H1 (cell line): ENCODE measurements at regions not wholly inside any gene's neighbourhood (a gene's known extent, or its start where the extent isn't known, plus 50 kb on each side); places are given as distances from the start of the nearest gene placed in this dataset.

Experiments
- CTCF ChIA-PET: fragments of 300-600 bp; sonication (Branson Sonifier 250); formaldehyde crosslinking; loops from one replicate; lab custom pipeline; 2021; ENCODE audit not compliant: partially characterized antibody; lab: Charles Lee
- POLR2A ChIA-PET: fragments of 300-600 bp; sonication (Branson Sonifier 250); formaldehyde crosslinking; loops from one replicate; lab custom pipeline; 2021; ENCODE audit warnings: inconsistent platforms; ENCODE audit not compliant: partially characterized antibody; lab: Charles Lee
- DNase-seq, 2 experiments: peaks; one replicate each; pipeline versions ENCODE4 v3.0.0 to v3.0.0-alpha.2; 2010 to 2022; ENCODE audit warnings: low spot score in 2 of 2, low read depth in 1 of 2, mixed read lengths in 1 of 2
- FAIRE-seq: peaks from 2 replicates; lab custom pipeline; 2011; peaks lifted over from hg19 to GRCh38; lab: Jason Lieb, UNC
- H2AFZ ChIP-seq: 2 replicates; pipeline ENCODE4 v1.8.1; 2012; ENCODE audit warnings: low read length, inconsistent platforms
- H2AK5ac ChIP-seq: 2 replicates; pipeline ENCODE4 v1.6.1; 2013; ENCODE audit warnings: low read depth, low read length
- H2BK120ac ChIP-seq: replicated peaks from 2 replicates; pipeline ENCODE3; 2013; ENCODE audit warnings: low read depth, low read length, inconsistent platforms
- H2BK12ac ChIP-seq: 2 replicates; pipeline ENCODE4 v1.6.1; 2013; ENCODE audit warnings: low read depth, low read length
- H2BK15ac ChIP-seq: 2 replicates; pipeline ENCODE4 v1.6.1; 2013; ENCODE audit warnings: low read length
- H2BK20ac ChIP-seq: 2 replicates; pipeline ENCODE4 v1.6.1; 2013; ENCODE audit warnings: low read length
- H2BK5ac ChIP-seq: 2 replicates; pipeline ENCODE4 v1.6.1; 2013; ENCODE audit warnings: low read depth, low read length
- H3K14ac ChIP-seq: 2 replicates; pipeline ENCODE4 v1.6.1; 2013; ENCODE audit warnings: inconsistent platforms; ENCODE audit not compliant: insufficient read length
- H3K18ac ChIP-seq: 2 replicates; pipeline ENCODE4 v1.6.1; 2013; ENCODE audit warnings: low read length; ENCODE audit errors: extremely low read depth
- H3K23ac ChIP-seq: 2 replicates; pipeline ENCODE4 v1.6.1; 2013; ENCODE audit warnings: inconsistent platforms; ENCODE audit not compliant: insufficient read length
- H3K23me2 ChIP-seq: 2 replicates; pipeline ENCODE4 v1.6.1; 2013; ENCODE audit warnings: low read depth, low read length
- H3K27ac ChIP-seq: 2 replicates; pipeline ENCODE4 v1.6.1; 2011; ENCODE audit warnings: low read depth, low read length, inconsistent platforms
- H3K27me3 ChIP-seq, 4 experiments: replicated peaks in 1 of 4; 1 replicate in 1 of 4; 2 replicates in 3 of 4; pipeline versions ENCODE4 v1.6.1 to v1.8.1; 2011 to 2013; ENCODE audit warnings: low read length in 3 of 4, mild to moderate bottlenecking in 3 of 4, inconsistent platforms in 2 of 4, mixed read lengths in 2 of 4, moderate library complexity in 1 of 4; ENCODE audit not compliant: control insufficient read depth in 3 of 4, insufficient read depth in 3 of 4; ENCODE audit errors: extremely low read depth in 1 of 4
- H3K36me3 ChIP-seq, 4 experiments: 2 replicates each; pipeline versions ENCODE4 v1.6.1 to v1.8.1; 2011 to 2013; ENCODE audit warnings: mild to moderate bottlenecking in 4 of 4, low read length in 3 of 4, moderate library complexity in 2 of 4, control low read depth in 1 of 4, inconsistent platforms in 1 of 4; ENCODE audit not compliant: insufficient read depth in 4 of 4, control insufficient read depth in 2 of 4
- H3K4ac ChIP-seq: replicated peaks from 2 replicates; pipeline ENCODE3; 2013; ENCODE audit warnings: low read length, low read depth, mixed read lengths, inconsistent platforms; ENCODE audit not compliant: insufficient read length
- H3K4me1 ChIP-seq, 4 experiments: replicated peaks in 1 of 4; 1 replicate in 1 of 4; 2 replicates in 3 of 4; pipeline versions ENCODE4 v1.6.1 to v1.8.1; 2011 to 2013; ENCODE audit warnings: low read length in 3 of 4, inconsistent platforms in 2 of 4, mixed read lengths in 1 of 4; ENCODE audit not compliant: insufficient read depth in 4 of 4, control insufficient read depth in 3 of 4
- H3K4me2 ChIP-seq, 2 experiments: 2 replicates each; pipeline versions ENCODE4 v1.6.1 to v1.8.1; 2011 to 2013; ENCODE audit warnings: low read depth in 2 of 2, low read length in 2 of 2, control low read depth in 1 of 2, inconsistent platforms in 1 of 2, mild to moderate bottlenecking in 1 of 2; ENCODE audit not compliant: insufficient read depth in 1 of 2
- H3K4me3 ChIP-seq, 4 experiments: fragments of 200-600, 300-600 bp in 1 of 4; sonication (generic), shearing (Covaris generic), sonication (Bioruptor Twin) in 1 of 4; 2 replicates each; pipeline versions ENCODE4 v1.5.1 to v1.8.1; 2011 to 2016; ENCODE audit warnings: low read length in 4 of 4, low read depth in 3 of 4, control low read depth in 2 of 4, inconsistent platforms in 2 of 4, mild to moderate bottlenecking in 2 of 4, mixed read lengths in 1 of 4, moderate library complexity in 1 of 4; ENCODE audit not compliant: insufficient read depth in 2 of 4; ENCODE audit errors: extremely low read depth in 1 of 4
- H3K56ac ChIP-seq: replicated peaks from 2 replicates; pipeline ENCODE3; 2013; ENCODE audit warnings: low read depth, mild to moderate bottlenecking, mixed read lengths, low read length, inconsistent platforms; ENCODE audit not compliant: insufficient read length
- H3K79me1 ChIP-seq: 2 replicates; pipeline ENCODE4 v1.6.1; 2013; ENCODE audit warnings: low read depth, low read length, control low read depth
- H3K79me2 ChIP-seq, 2 experiments: 2 replicates each; pipeline versions ENCODE4 v1.6.1 to v1.8.1; 2012 to 2013; ENCODE audit warnings: low read length in 2 of 2, mild to moderate bottlenecking in 2 of 2, inconsistent platforms in 1 of 2; ENCODE audit not compliant: insufficient read depth in 2 of 2, control insufficient read depth in 1 of 2
- H3K9ac ChIP-seq, 4 experiments: replicated peaks in 1 of 4; 1 replicate in 1 of 4; 2 replicates in 3 of 4; pipeline versions ENCODE4 v1.6.1 to v1.8.1; 2011 to 2013; ENCODE audit warnings: low read depth in 3 of 4, low read length in 3 of 4, control low read depth in 2 of 4, mild to moderate bottlenecking in 2 of 4, moderate library complexity in 2 of 4, inconsistent platforms in 1 of 4; ENCODE audit errors: extremely low read depth in 1 of 4
- H3K9me3 ChIP-seq, 2 experiments: 2 replicates each; pipeline versions ENCODE4 v1.6.1 to v1.8.1; 2012 to 2013; ENCODE audit warnings: mild to moderate bottlenecking in 2 of 2, moderate library complexity in 2 of 2, control low read depth in 1 of 2, inconsistent platforms in 1 of 2, low read depth in 1 of 2, low read length in 1 of 2, mixed read lengths in 1 of 2; ENCODE audit not compliant: insufficient read depth in 2 of 2
- H4K20me1 ChIP-seq, 2 experiments: replicated peaks in 1 of 2; 2 replicates each; pipeline versions ENCODE3 to v1.8.1; 2011 to 2013; ENCODE audit warnings: inconsistent platforms in 2 of 2, low read length in 2 of 2, mild to moderate bottlenecking in 1 of 2; ENCODE audit not compliant: insufficient read depth in 2 of 2, control insufficient read depth in 1 of 2
- H4K5ac ChIP-seq: 2 replicates; pipeline ENCODE4 v1.6.1; 2013; ENCODE audit warnings: low read length, low read depth, mixed read lengths, inconsistent platforms; ENCODE audit not compliant: insufficient read length
- H4K8ac ChIP-seq: 2 replicates; pipeline ENCODE4 v1.8.0; 2013; ENCODE audit warnings: mild to moderate bottlenecking, moderate library complexity, low read length, inconsistent platforms; ENCODE audit not compliant: insufficient read depth; ENCODE audit errors: extremely low read depth
- H4K91ac ChIP-seq: replicated peaks from 2 replicates; pipeline ENCODE3; 2013; ENCODE audit warnings: low read length, mixed read lengths, inconsistent platforms; ENCODE audit not compliant: insufficient read length
- BRCA1 ChIP-seq: IDR thresholded peaks from 2 replicates; pipeline ENCODE4 v1.6.1; 2012; ENCODE audit warnings: low read depth, low read length, improper control_type of control experiment
- CEBPB ChIP-seq: IDR thresholded peaks from 2 replicates; pipeline ENCODE4 v1.6.1; 2012; ENCODE audit warnings: low read depth, low read length
- CTCF ChIP-seq, 3 experiments: IDR thresholded peaks; 1 replicate in 2 of 3; 2 replicates in 1 of 3; pipeline versions ENCODE4 v1.5.1 to v1.6.1; 2011; ENCODE audit warnings: low read length in 3 of 3, mild to moderate bottlenecking in 3 of 3, inconsistent platforms in 2 of 3, low read depth in 1 of 3, moderate library complexity in 1 of 3; ENCODE audit not compliant: insufficient read depth in 1 of 3; ENCODE audit errors: control extremely low read depth in 1 of 3
- GABPA ChIP-seq: IDR thresholded peaks from 2 replicates; pipeline ENCODE4 v1.6.1; 2011; ENCODE audit warnings: mild to moderate bottlenecking, low read length, moderate library complexity, borderline replicate concordance; ENCODE audit not compliant: insufficient read depth
- JUN ChIP-seq: IDR thresholded peaks from 2 replicates; pipeline ENCODE4 v1.6.1; 2011; ENCODE audit warnings: low read depth, mild to moderate bottlenecking, improper control_type of control experiment, low read length
- JUND ChIP-seq: IDR thresholded peaks from 2 replicates; pipeline ENCODE4 v1.6.1; 2011; ENCODE audit warnings: mild to moderate bottlenecking, improper control_type of control experiment, low read length
- KDM4A ChIP-seq: IDR thresholded peaks from one replicate; pipeline ENCODE4 v1.7.1; 2012; ENCODE audit warnings: low read depth, mild to moderate bottlenecking, moderate library complexity, low read length, inconsistent platforms; ENCODE audit not compliant: severe bottlenecking
- SAP30 ChIP-seq: fragments of 300-600 bp; sonication (generic); IDR thresholded peaks from 2 replicates; pipeline ENCODE4 v1.7.1; 2012; ENCODE audit warnings: low read length, moderate library complexity, mild to moderate bottlenecking, inconsistent platforms; ENCODE audit not compliant: insufficient read depth, insufficient replicate concordance
- TEAD4 ChIP-seq: IDR thresholded peaks from 2 replicates; pipeline ENCODE4 v1.6.1; 2012; ENCODE audit warnings: low read depth, low read length, inconsistent platforms, mixed read lengths
- WGBS, 2 experiments: shearing (Covaris generic) in 1 of 2; methylation state at CpG; one replicate each; pipeline versions ENCODE4 v1.1.6 to v1.1.7; 2013 to 2015; ENCODE audit warnings: low lambda C conversion rate in 2 of 2, mixed read lengths in 2 of 2, inconsistent platforms in 1 of 2, low coverage in 1 of 2, missing lambda C conversion rate in 1 of 2; ENCODE audit not compliant: insufficient replicate concordance in 2 of 2, insufficient coverage in 1 of 2, insufficient read length in 1 of 2; ENCODE audit errors: extremely low coverage in 1 of 2, missing lambda C conversion rate in 1 of 2; 5-methylcytosine and 5-hydroxymethylcytosine counted together

GRCh38 chr6:163670336-163670735 is 255.8 kb downstream of the QKI start:
- TF ChIP-seq JUND, result no peak
- no peak for TF ChIP-seq BRCA1
- no peak for TF ChIP-seq TEAD4
- TF ChIP-seq CTCF (IDR thresholded peaks at IDR 0.05; ENCODE audit: control extremely low read depth in 1 of 3, insufficient read depth in 1 of 3, low read depth in 1 of 3, low read length in 3 of 3), result no peak
- TF ChIP-seq JUN, result no peak
- TF ChIP-seq SAP30, result no peak
- TF ChIP-seq KDM4A, result no peak
- TF ChIP-seq CEBPB, result no peak
- TF ChIP-seq GABPA, result no peak
- CTCF ChIA-PET, result interaction anchor here (1.0 kb wide), 1 partner anchor 61 kb away, joined by 3 read pairs; no protein-coding TSS in a partner anchor
- H4K20me1 ChIP-seq, result peaks cover 0 to under 1% of the 10 kb centered on the region in 2 experiments
- H3K14ac ChIP-seq, result no peak overlapping the region
- POLR2A ChIA-PET, result no interaction called here
- no peaks in the 10 kb centered on the region for H3K79me1 ChIP-seq
- H3K4me1 ChIP-seq, result no peaks in the 10 kb centered on the region; a peak in 1 of 7 replicates
- no peak for FAIRE-seq
- no peak overlapping the region for H3K4me3 ChIP-seq
- H3K23me2 ChIP-seq, result peaks cover 2% of the 10 kb centered on the region; the same call in 1 of the 2 replicates
- no peaks in the 10 kb centered on the region; a peak in 1 of 4 replicates for H3K9me3 ChIP-seq
- no peak overlapping the region for H3K23ac ChIP-seq
- H2BK15ac ChIP-seq, result no peak overlapping the region
- no peak overlapping the region for H4K8ac ChIP-seq
- no peak overlapping the region for H2AK5ac ChIP-seq
- no peak overlapping the region for H3K18ac ChIP-seq
- no peak overlapping the region for H4K91ac ChIP-seq
- H3K79me2 ChIP-seq, result no peaks in the 10 kb centered on the region
- DNase-seq, result no peak
- no peak overlapping the region for H2BK5ac ChIP-seq
- no peaks in the 10 kb centered on the region for H3K36me3 ChIP-seq
- no peak overlapping the region for H2BK12ac ChIP-seq
- no peak overlapping the region for H3K4ac ChIP-seq
- H2BK20ac ChIP-seq, result no peak overlapping the region
- H3K4me2 ChIP-seq, result no peak overlapping the region
- H3K27ac ChIP-seq, result no peak overlapping the region
- H2AFZ ChIP-seq, result no peak overlapping the region
- no peak overlapping the region for H4K5ac ChIP-seq
- no peak overlapping the region for H2BK120ac ChIP-seq
- WGBS, 2 experiments, result 92% methylated on average over 1 of the region's 1 CpG; no CpG with 5 or more reads in 1 of the 2 experiments
- no peaks in the 10 kb centered on the region for H3K27me3 ChIP-seq
- H3K56ac ChIP-seq, result no peak overlapping the region
- H3K9ac ChIP-seq, result no peak overlapping the region
